Mesothelial cell of epicardium (in vitro differentiated cells): ENCODE measurements at regions not wholly inside any gene's neighbourhood (a gene's known extent, or its start where the extent isn't known, plus 50 kb on each side); places are given as distances from the start of the nearest gene placed in this dataset.
A peak's percentile ranks its signal among the peaks of the same experiment; 100 is the strongest.

Experiments used
- DNase-seq, 2 experiments: peaks; one replicate each; pipeline ENCODE4 v3.0.0; 2021; ENCODE audit warnings: low spot score in 2 of 2; ENCODE audit not compliant: unreplicated experiment in 2 of 2
- H3K27ac Mint-ChIP-seq: 2 replicates; pipeline ENCODE4 v1.8.0; 2021; ENCODE audit warnings: mixed read lengths
- H3K27me3 Mint-ChIP-seq: 2 replicates; pipeline ENCODE4 v1.8.0; 2021; ENCODE audit warnings: low read depth, mixed read lengths
- H3K36me3 Mint-ChIP-seq: 2 replicates; pipeline ENCODE4 v1.8.0; 2021; ENCODE audit warnings: mixed read lengths
- H3K4me1 Mint-ChIP-seq: 2 replicates; pipeline ENCODE4 v1.8.0; 2021; ENCODE audit warnings: mixed read lengths
- H3K4me3 Mint-ChIP-seq: 2 replicates; pipeline ENCODE4 v1.8.0; 2021; ENCODE audit warnings: mild to moderate bottlenecking, moderate library complexity, mixed read lengths
- H3K9me3 Mint-ChIP-seq: 2 replicates; pipeline ENCODE4 v1.8.0; 2021; ENCODE audit warnings: mixed read lengths
- CTCF ChIP-seq: fragments of 200-600 bp; sonication (generic); IDR thresholded peaks from one replicate; pipeline ENCODE4 v1.5.0; 2021; ENCODE audit warnings: antibody characterized with exemption; ENCODE audit not compliant: unreplicated experiment

GRCh38 chr20:63057171-63058117 lies 50.7 kb upstream of the BHLHE23 start:
- no peak for TF ChIP-seq CTCF
- Mint-ChIP-seq H3K27ac (no peak overlapping the region), H3K36me3 (no peaks in the 10 kb centered on the region), H3K4me1 (no peaks in the 10 kb centered on the region), H3K9me3 (no peaks in the 10 kb centered on the region), H3K27me3 (peaks cover 33% of the 10 kb centered on the region), H3K4me3 (no peak overlapping the region)
- DNase-seq: no peak

GRCh38 chr20:63056236-63057170 lies 49.7 kb upstream of the BHLHE23 start:
- Mint-ChIP-seq H3K27ac (no peak overlapping the region), H3K4me3 (no peak overlapping the region), H3K9me3 (no peaks in the 10 kb centered on the region), H3K36me3 (no peaks in the 10 kb centered on the region), H3K4me1 (no peaks in the 10 kb centered on the region), H3K27me3 (peaks cover 34% of the 10 kb centered on the region)
- peak; percentile 95 for TF ChIP-seq CTCF
- peak; percentile 13 to 77 for DNase-seq
